Pons (tissue), 1 donor: ENCODE measurements at regions not wholly inside any gene's neighbourhood (a gene's known extent, or its start where the extent isn't known, plus 50 kb on each side); places are given as distances from the start of the nearest gene placed in this dataset.

Experiments used
- DNase-seq: peaks from one replicate; pipeline ENCODE4 v3.0.0-alpha.2; 2016; ENCODE audit warnings: low spot score

DNA sequence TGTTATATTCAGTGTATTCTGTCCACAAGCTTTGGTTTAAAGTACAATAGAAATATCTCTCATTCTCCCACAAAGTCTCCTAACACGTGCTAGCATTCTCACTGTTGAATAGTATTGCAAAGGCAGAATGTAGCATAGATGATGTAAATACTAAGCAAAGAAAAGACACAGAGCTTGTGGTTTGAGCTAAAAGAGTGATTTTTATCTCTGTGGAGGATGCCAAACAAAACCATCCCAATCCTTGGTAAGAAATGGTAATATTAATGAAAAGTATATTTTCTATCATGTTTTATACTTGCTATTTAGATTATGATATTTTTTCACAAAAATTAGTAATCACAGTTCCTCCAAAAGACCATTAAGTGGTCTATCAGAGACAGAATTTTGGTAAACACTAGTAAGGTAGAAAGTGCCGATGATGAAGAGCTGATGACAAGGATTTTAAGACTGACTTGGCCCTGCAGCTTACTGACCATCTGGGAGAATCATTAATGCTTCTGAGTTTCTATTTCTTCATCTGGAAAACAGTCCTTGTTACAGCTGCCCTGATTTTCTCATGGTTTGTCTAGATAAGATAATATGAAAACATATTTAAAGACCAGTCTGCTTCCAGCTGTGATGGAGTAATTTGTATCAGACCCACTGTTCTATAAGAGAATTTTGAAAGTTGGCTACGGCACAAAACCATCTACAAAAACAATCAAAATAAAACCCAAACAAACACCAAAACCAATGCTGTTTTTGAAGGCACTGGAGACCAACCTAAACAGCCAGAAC lies 510.2 kb downstream of the SPATA31D1 start:
- no peak for DNase-seq

- no peak for DNase-seq
These were observed 510.8 kb downstream of the SPATA31D1 start for GRCh38 chr9:82499337-82499736.

GRCh38 chr9:82504620-82505019 lies 516.0 kb downstream of the SPATA31D1 start:
- no peak for DNase-seq

- DNase-seq: no peak
These were observed 523.1 kb downstream of the SPATA31D1 start for GRCh38 chr9:82511626-82512025.

DNA sequence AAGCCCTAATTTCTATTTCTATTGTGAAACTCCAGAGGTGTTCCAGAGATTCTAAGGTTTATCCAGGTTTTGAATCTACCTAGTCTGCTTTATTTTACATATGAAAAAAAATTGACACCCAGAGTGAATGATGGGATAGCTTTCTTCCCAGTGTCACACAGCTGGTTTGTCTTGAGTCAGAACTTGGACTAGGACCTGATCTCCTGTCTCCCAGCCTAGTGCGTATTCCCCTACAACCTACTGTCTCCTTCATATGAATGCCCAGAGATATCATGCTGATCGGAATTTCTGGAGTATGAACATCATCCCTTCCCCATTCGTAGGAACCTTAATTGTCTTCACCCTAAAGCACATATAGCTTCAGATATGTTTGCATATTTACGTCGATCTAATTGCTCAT lies 524.2 kb downstream of the SPATA31D1 start:
- DNase-seq: no peak

DNA sequence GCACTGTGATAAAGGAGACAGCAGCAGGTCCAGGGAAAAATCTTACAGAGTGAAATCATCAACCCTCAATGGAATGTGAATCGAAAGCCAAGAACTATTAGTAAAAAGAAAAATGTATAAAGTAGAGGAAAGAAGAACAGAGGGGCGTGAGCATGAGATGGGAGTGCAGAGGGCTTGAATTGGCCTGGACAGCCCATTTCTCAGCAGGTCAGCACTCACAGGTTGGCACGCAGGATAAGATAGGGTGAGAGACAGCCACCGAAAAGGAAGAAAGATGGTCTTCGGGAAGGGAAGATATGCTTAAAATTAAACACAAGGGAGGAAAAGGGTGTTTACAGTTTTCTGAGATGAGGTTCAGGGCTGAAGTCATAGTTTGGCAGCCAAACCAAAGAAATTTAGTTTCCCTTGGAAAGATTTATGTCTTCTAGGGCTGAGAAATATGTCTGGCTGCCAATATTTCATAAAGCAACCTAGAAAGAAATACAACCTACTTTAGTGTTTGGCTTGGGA lies 524.7 kb downstream of the SPATA31D1 start:
- no peak for DNase-seq

GRCh38 chr9:82513976-82514735 lies 525.6 kb downstream of the SPATA31D1 start:
- no peak for DNase-seq

DNA sequence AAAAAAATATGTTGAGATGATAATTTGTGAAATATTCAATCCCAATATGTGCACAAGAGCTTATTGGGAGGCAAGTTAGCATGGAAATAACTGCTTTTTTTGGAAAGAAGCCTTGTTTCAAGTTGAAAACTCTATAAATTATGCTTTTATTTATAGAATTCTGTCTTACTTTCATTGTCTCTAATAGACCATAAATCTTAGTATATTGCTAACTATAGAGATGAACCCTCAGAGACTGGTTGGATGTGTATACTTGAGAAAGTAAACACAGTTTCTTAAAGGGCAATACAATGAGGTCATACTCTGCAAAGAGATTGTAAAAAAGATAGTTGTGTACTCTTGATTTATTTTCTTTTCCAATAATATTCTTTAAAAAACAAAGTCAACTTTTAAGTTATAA lies 530.3 kb downstream of the SPATA31D1 start:
- DNase-seq: no peak

- DNase-seq: no peak
These were observed 530.8 kb downstream of the SPATA31D1 start for GRCh38 chr9:82519332-82519731.

DNA sequence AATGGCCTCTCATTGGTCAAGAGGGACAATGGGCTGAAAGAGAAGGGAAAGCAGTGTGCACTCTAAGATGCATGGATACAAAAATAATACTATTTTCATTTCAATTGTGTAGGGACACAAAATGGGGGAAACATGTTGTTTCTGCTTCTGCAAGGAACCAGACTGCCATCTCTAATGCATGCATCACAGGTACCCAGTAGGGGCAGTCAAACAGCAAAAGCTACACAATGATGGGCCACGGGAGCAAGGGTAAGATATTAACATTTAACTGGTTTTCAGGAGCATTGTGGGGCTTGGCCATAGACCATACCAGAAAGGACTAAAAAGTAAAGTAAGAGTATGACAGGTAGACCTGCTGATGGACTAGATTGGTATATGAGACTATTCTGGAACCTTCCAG lies 535.8 kb downstream of the SPATA31D1 start:
- DNase-seq: no peak

DNA sequence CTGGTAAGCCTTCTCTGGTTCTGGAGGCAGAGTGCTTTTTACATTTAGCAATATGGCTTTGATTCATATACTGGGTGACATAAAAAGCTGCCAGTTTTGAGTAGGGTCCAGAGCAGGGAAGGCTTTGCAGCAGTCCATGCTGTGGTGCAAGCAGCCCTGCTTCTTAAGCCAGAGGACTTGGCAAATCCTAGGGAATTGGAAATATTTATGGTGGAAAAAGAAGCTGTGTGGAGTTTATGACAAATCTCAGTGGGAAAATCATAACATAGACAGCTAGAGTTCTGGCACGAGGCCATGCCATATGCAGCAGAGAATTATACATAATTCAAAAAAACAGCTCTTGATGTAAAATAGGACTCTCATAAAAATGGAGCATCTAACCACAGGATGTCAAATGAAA lies 536.4 kb downstream of the RASEF start:
- no peak for DNase-seq

GRCh38 chr9:82531795-82532194 lies 531.1 kb downstream of the RASEF start:
- no peak for DNase-seq

- DNase-seq: peak; percentile 39
These were observed 530.3 kb downstream of the RASEF start for GRCh38 chr9:82532504-82533180.

DNA sequence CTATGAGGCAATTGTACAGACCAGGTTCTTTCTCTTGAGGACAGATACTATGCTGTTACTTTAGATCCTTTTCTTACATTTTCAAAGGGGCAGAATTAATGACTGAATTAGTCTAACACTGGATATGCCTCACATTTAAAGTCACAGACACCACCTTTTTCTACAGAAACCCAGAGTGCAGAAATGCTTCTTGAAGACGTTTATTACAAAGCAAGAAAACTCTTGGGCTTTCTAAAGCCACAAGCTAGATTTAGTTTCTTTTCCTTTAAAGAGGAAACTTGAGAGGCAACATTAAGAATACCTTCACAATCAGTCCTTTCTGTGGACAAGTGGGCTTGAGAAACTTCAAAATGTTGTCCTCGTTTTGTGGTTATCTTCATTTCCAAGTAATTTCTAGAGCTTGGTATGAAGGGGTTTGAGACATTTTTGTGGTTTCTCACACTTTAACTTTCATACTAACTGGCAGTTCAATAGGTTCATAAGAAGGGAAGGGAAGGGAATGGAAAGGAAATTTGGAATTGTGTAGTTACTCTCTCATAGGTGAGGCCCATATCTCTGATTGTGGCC lies 527.4 kb downstream of the RASEF start:
- DNase-seq: no peak

GRCh38 chr9:82538634-82539033 lies 524.3 kb downstream of the RASEF start:
- DNase-seq: no peak

- DNase-seq: no peak
These were observed 523.8 kb downstream of the RASEF start for GRCh38 chr9:82539146-82539545.

- no peak for DNase-seq
These were observed 522.9 kb downstream of the RASEF start for GRCh38 chr9:82539856-82540579.

- no peak for DNase-seq
These were observed 519.2 kb downstream of the RASEF start for GRCh38 chr9:82543726-82544125.

DNA sequence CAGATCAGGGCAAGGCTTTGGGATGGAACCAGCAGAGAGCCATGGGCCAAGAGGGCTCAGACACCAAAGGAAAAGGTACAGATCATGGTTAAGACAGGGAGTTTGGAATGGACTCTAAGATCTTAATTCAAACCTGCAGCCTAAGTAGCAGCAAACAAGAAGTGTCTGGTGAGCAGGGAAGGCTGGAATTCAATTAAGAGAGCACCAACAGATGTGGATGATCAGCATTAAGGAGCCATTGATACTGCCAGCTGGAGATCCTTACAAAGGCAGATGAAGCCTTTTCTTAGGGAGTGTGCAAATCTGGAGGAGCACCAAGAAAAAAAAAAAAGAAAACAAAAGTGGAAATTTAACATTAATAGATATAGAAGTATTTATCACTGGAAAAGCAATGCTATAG lies 516.8 kb downstream of the RASEF start:
- DNase-seq: no peak

DNA sequence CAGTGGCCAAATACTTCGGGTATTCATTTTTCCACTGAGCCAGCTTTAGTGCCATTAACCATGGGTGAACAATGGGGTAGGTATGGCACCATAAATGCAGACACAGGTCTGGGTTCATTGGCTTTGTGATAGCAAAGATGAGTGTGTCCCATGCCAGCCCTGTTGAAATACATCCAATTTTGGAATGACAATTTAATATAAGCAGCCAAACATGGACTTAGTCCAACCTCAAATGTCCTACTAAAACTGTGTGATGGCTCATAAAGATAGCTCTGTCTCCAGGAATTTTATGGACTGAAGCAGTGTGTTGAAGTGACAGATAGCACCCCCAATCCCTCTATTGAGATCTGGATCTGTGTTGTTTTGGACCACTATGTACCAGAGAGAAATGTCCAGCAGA lies 514.9 kb downstream of the RASEF start:
- no peak for DNase-seq

GRCh38 chr9:82549174-82549821 lies 513.6 kb downstream of the RASEF start:
- no peak for DNase-seq
